HCT116 (cell line): ENCODE measurements at regions not wholly inside any gene's neighbourhood (a gene's known extent, or its start where the extent isn't known, plus 50 kb on each side); places are given as distances from the start of the nearest gene placed in this dataset.

ENCODE experiments used
- ATAC-seq: fragments of 200-7000 bp; cut with Tn5 transposase; 2 replicates; pipeline ENCODE4 v1.9.1; 2020; ENCODE audit warnings: mild to moderate bottlenecking, moderate library complexity
- BruUV-seq: library from RNA; stranded (reverse); fragments of 400-500 nt; replicated peaks from 2 replicates; lab custom pipeline; 2021; lab: Mats Ljungman, UMichigan
- CTCF ChIA-PET: fragments of 300-600 bp; sonication (Branson Sonifier 250); formaldehyde crosslinking; loops from one replicate; lab custom pipeline; 2021; ENCODE audit warnings: antibody characterized with exemption; lab: Charles Lee
- POLR2A ChIA-PET: fragments of 300-600, 350-600 bp; sonication (Branson Sonifier 250); formaldehyde crosslinking; loops from one replicate; lab custom pipeline; 2021; ENCODE audit warnings: antibody characterized with exemption; lab: Charles Lee
- RAD21 ChIA-PET, 2 experiments: fragments of 300-600 bp; sonication (Branson Sonifier 250); formaldehyde crosslinking; loops; one replicate each; lab custom pipeline; 2023; ENCODE audit warnings: low total read pairs in 2 of 2; ENCODE audit not compliant: uncharacterized antibody in 2 of 2, unreplicated experiment in 2 of 2, low non-redundant PET in 1 of 2; lab: Charles Lee
- DNase-seq: peaks from one replicate; pipeline ENCODE4 v3.0.0-alpha.2; 2010; ENCODE audit warnings: low read depth, low spot score
- H2AFZ ChIP-seq: fragments of 200-600 bp; shearing (Covaris generic), sonication (generic); 2 replicates; pipeline ENCODE4 v1.6.1; 2017; ENCODE audit warnings: low read depth, mixed run types, mixed read lengths, antibody characterized with exemption, low read length; ENCODE audit not compliant: poor library complexity, severe bottlenecking
- H3K27ac ChIP-seq: 2 replicates; pipeline ENCODE4 v1.5.1; 2012; ENCODE audit warnings: low read depth, low read length
- H3K27me3 ChIP-seq: fragments of 200-600 bp; sonication (generic); 2 replicates; pipeline ENCODE4 v1.6.1; 2016; ENCODE audit warnings: mixed run types, low read length, mixed read lengths; ENCODE audit not compliant: insufficient read depth
- H3K36me3 ChIP-seq, 2 experiments: fragments of 200-500 bp in 1 of 2; fragments of 200-600 bp in 1 of 2; sonication (Bioruptor generic) in 1 of 2; sonication (generic) in 1 of 2; 2 replicates each; pipeline versions ENCODE4 v1.5.1 to v1.6.1; 2014 to 2016; ENCODE audit warnings: low read length in 2 of 2, inconsistent platforms in 1 of 2, mixed read lengths in 1 of 2, mixed run types in 1 of 2; ENCODE audit not compliant: insufficient read depth in 2 of 2, control insufficient read depth in 1 of 2
- H3K4me1 ChIP-seq, 2 experiments: fragments of 200-600 bp in 1 of 2; sonication (generic) in 1 of 2; 2 replicates each; pipeline versions ENCODE4 v1.5.1 to v1.6.1; 2012 to 2017; ENCODE audit warnings: low read length in 2 of 2, inconsistent platforms in 1 of 2, mild to moderate bottlenecking in 1 of 2, mixed read lengths in 1 of 2, mixed run types in 1 of 2, moderate library complexity in 1 of 2; ENCODE audit not compliant: insufficient read depth in 2 of 2, control insufficient read depth in 1 of 2
- H3K4me2 ChIP-seq: fragments of 200-600 bp; sonication (generic); 2 replicates; pipeline ENCODE4 v1.6.1; 2017; ENCODE audit warnings: mixed run types, low read length, mixed read lengths
- H3K4me3 ChIP-seq, 2 experiments: fragments of 200-600 bp in 1 of 2; sonication (generic) in 1 of 2; replicated peaks in 1 of 2; 2 replicates each; pipeline ENCODE4 v1.5.1; 2011 to 2016; ENCODE audit warnings: low read length in 2 of 2, control low read depth in 1 of 2, low read depth in 1 of 2, mild to moderate bottlenecking in 1 of 2, mixed read lengths in 1 of 2, mixed run types in 1 of 2
- H3K79me2 ChIP-seq: fragments of 200-600 bp; sonication (generic); 2 replicates; pipeline ENCODE4 v1.6.1; 2017; ENCODE audit warnings: mild to moderate bottlenecking, mixed run types, low read length, moderate library complexity, mixed read lengths; ENCODE audit not compliant: insufficient read depth
- H3K9ac ChIP-seq: fragments of 200-600 bp; sonication (generic); 2 replicates; pipeline ENCODE4 v1.6.1; 2016; ENCODE audit warnings: low read length, mixed read lengths
- H3K9me2 ChIP-seq: fragments of 200-600 bp; sonication (generic), shearing (Covaris generic); 2 replicates; pipeline ENCODE4 v1.6.1; 2017; ENCODE audit warnings: mixed run types, mild to moderate bottlenecking, moderate library complexity; ENCODE audit not compliant: insufficient read depth
- H3K9me3 ChIP-seq, 2 experiments: fragments of 200-500 bp in 1 of 2; fragments of 200-600 bp in 1 of 2; sonication (Bioruptor generic) in 1 of 2; sonication (generic) in 1 of 2; 2 replicates each; pipeline ENCODE4 v1.6.1; 2014 to 2017; ENCODE audit warnings: low read length in 2 of 2, mixed read lengths in 2 of 2, inconsistent platforms in 1 of 2, low read depth in 1 of 2, mild to moderate bottlenecking in 1 of 2, mixed run types in 1 of 2, moderate library complexity in 1 of 2; ENCODE audit not compliant: control insufficient read depth in 1 of 2, insufficient read depth in 1 of 2
- H4K20me1 ChIP-seq: fragments of 200-600 bp; sonication (generic), shearing (Covaris generic); 2 replicates; pipeline ENCODE4 v1.6.1; 2017; ENCODE audit warnings: mixed run types, mild to moderate bottlenecking, moderate library complexity; ENCODE audit not compliant: insufficient read depth
- CBX3 ChIP-seq: IDR thresholded peaks from 2 replicates; pipeline ENCODE4 v1.6.1; 2012; ENCODE audit warnings: low read depth
- CEBPB ChIP-seq: IDR thresholded peaks from 2 replicates; pipeline ENCODE4 v1.6.1; 2012; ENCODE audit warnings: low read depth
- ELF1 ChIP-seq: IDR thresholded peaks from 2 replicates; pipeline ENCODE4 v1.6.1; 2012; ENCODE audit warnings: low read depth, borderline replicate concordance
- EZH2 ChIP-seq: fragments of 200-600 bp; sonication (generic); IDR thresholded peaks from 2 replicates; pipeline ENCODE4 v1.6.1; 2017; ENCODE audit warnings: antibody characterized with exemption, mixed run types
- EZH2phosphoT487 ChIP-seq: fragments of 200-600 bp; IDR thresholded peaks from 2 replicates; pipeline ENCODE4 v1.6.1; 2018; ENCODE audit warnings: antibody characterized with exemption, borderline replicate concordance
- FOSL1 ChIP-seq: IDR thresholded peaks from 2 replicates; pipeline ENCODE4 v1.6.1; 2012; ENCODE audit warnings: low read depth
- JUND ChIP-seq: IDR thresholded peaks from 2 replicates; pipeline ENCODE4 v1.6.1; 2012
- MAX ChIP-seq: IDR thresholded peaks from 2 replicates; pipeline ENCODE4 v1.6.1; 2012
- POLR2A ChIP-seq: IDR thresholded peaks from 2 replicates; pipeline ENCODE4 v1.7.0; 2011; ENCODE audit warnings: borderline replicate concordance; ENCODE audit not compliant: insufficient read depth, insufficient read length; ENCODE audit errors: extremely low read depth
- SIN3A ChIP-seq: IDR thresholded peaks from 2 replicates; pipeline ENCODE4 v1.6.1; 2012; ENCODE audit warnings: low read depth
- SP1 ChIP-seq: IDR thresholded peaks from 2 replicates; pipeline ENCODE4 v1.6.1; 2012; ENCODE audit warnings: low read depth
- YY1 ChIP-seq: IDR thresholded peaks from 2 replicates; pipeline ENCODE4 v1.6.1; 2011; ENCODE audit warnings: low read length, low read depth, moderate library complexity, mild to moderate bottlenecking; ENCODE audit not compliant: insufficient replicate concordance; ENCODE audit errors: extremely low read depth
- ZBTB33 ChIP-seq: IDR thresholded peaks from 2 replicates; pipeline ENCODE4 v1.6.1; 2011; ENCODE audit warnings: mild to moderate bottlenecking, low read length, moderate library complexity; ENCODE audit not compliant: insufficient replicate concordance; ENCODE audit errors: extremely low read depth
- ZFX ChIP-seq: fragments of 450-650 bp; IDR thresholded peaks from 2 replicates; pipeline ENCODE4 v1.6.1; 2017
- ZNF274 ChIP-seq: fragments of 200-500 bp; sonication (Bioruptor generic); IDR thresholded peaks from 2 replicates; pipeline ENCODE4 v1.6.1; 2014; ENCODE audit warnings: mild to moderate bottlenecking, low read depth, low read length, inconsistent platforms
- intact Hi-C: fragments of 100-400 bp; cut with micrococcal nuclease; formaldehyde crosslinking; loops from 2 replicates; pipeline ENCODE4 v1.10.0; 2022

- Histone ChIP-seq H3K27me3 (0 out of 2 replicates have a peak, but pooled peaks cover 3% of the 10 kb centered on the region), H3K9ac (no peak overlapping the region), H3K4me2 (no peak overlapping the region), H3K4me3 (no peak overlapping the region)
- no TSS peak for BruUV-seq
- no peak for ATAC-seq
- CTCF ChIA-PET, result no interaction called here
- TF ChIP-seq ZBTB33, result no peak
- no peak for TF ChIP-seq CEBPB
- TF ChIP-seq YY1, result no peak
- no peak for TF ChIP-seq EZH2phosphoT487
- no peak for TF ChIP-seq CBX3
- TF ChIP-seq SP1, result no peak
- no peak for TF ChIP-seq ZFX
- TF ChIP-seq FOSL1, result no peak
- no peak for TF ChIP-seq POLR2A
- TF ChIP-seq, all 23 proteins: peak for 0
- no peaks in the 10 kb centered on the region for H3K9me3 ChIP-seq
- POLR2A ChIA-PET, result no interaction called here
- RAD21 ChIA-PET, result no interaction called here
- no peaks in the 10 kb centered on the region for H3K79me2 ChIP-seq
- no peaks in the 10 kb centered on the region for H4K20me1 ChIP-seq
- DNase-seq, result no peak
- H3K9me2 ChIP-seq, result no peaks in the 10 kb centered on the region
- no peaks in the 10 kb centered on the region for H3K4me1 ChIP-seq
- no peak overlapping the region for H3K27ac ChIP-seq
- intact Hi-C loops, result no loop called here
- no peak overlapping the region for H2AFZ ChIP-seq
- no peaks in the 10 kb centered on the region for H3K36me3 ChIP-seq
These were observed 153.3 kb upstream of the TCERG1L start for GRCh38 chr10:131464789-131465188.

GRCh38 chr10:131469551-131469950, 158.0 kb upstream of the TCERG1L start:
- no peaks in the 10 kb centered on the region for H3K27me3 ChIP-seq
- H3K79me2 ChIP-seq, result no peaks in the 10 kb centered on the region
- DNase-seq (no peak), ATAC-seq (no peak)
- ChIA-PET RAD21 (no interaction called here), POLR2A (no interaction called here), CTCF (no interaction called here)
- H3K9me2 ChIP-seq, result no peaks in the 10 kb centered on the region
- intact Hi-C loops, result no loop called here
- H3K9ac ChIP-seq, result no peak overlapping the region
- no peaks in the 10 kb centered on the region for H3K36me3 ChIP-seq
- no peak overlapping the region for H2AFZ ChIP-seq
- no peaks in the 10 kb centered on the region for H4K20me1 ChIP-seq
- no peak overlapping the region for H3K4me3 ChIP-seq
- no peaks in the 10 kb centered on the region for H3K4me1 ChIP-seq
- no TSS peak for BruUV-seq
- no peak overlapping the region for H3K27ac ChIP-seq
- no peak overlapping the region for H3K4me2 ChIP-seq
- no peaks in the 10 kb centered on the region for H3K9me3 ChIP-seq
- TF ChIP-seq ZNF274 (no peak), JUND (no peak), MAX (no peak), YY1 (no peak), SIN3A (no peak), ELF1 (no peak), POLR2A (no peak), EZH2 (no peak)
